ENCODE measurements at regions not wholly inside any gene's neighbourhood (a gene's known extent, or its start where the extent isn't known, plus 50 kb on each side); places are given as distances from the start of the nearest gene placed in this dataset.

DNA sequence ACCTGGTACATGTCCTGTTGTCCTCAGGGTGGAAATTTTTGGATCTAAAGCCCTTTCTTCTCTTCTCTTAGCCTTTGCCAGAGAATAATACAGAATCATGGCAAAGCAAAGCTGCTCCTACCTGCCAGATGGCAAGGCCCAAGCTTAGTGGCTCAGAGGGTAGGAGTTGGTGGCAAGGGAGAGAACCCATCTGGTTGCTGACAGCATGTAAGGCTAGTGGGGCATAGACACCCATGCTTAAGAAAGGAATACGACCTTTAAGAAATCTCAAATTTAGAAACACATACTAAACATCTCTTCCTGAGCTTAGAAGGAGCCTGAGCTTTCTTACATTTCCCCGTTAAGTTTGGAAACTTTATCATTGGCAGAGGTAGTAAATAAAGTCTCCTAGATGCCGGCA lies 395.0 kb upstream of the SOX9 start:
- intact Hi-C loops (cut with DNase I) = no loop called here
- ATAC-seq (no peak), DNase-seq (no peak)

DNA sequence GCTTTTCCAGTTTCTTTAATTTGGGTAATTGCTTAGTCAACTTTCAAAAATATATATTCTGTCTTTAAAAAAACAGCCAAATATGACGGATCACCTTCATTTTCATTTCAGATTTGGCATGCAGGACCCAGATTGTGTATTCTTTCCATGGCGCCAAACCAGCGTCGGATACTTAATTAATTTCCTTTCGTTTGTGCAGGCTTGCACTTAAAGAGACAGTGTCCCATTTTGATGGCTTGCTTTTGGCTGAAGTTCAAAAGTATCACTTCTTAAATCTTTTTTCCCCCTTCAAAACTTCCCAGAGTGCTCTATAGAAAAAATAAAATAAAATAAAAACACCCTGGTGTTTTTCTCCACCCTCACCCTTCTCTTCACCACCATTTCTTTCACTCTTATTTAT lies 394.5 kb upstream of the SOX9 start:
- DNase-seq = no peak
- intact Hi-C loops (cut with DNase I) = no loop called here
- no peak for ATAC-seq

DNA sequence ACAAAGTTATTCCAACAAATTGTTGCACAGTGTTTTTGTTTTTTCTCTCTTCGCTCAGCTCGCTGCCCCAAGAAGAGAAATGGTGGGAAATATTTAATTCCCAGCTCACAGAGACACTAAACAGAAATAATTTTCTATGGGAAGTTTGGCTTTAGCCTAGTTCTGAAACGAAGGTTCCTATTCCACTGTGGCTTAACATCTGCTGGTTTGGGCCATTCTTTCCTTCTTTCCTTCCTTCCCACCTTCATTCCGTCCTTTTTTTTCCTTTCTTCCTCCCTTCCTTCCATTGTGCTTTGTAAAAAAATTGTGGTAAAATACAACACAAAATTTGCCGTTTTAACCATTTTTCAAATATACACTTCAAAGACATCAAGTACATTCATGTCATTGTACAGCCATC lies 393.5 kb upstream of the SOX9 start:
- no peak for ATAC-seq
- intact Hi-C loops (cut with DNase I) = no loop called here
- no peak for DNase-seq

DNA sequence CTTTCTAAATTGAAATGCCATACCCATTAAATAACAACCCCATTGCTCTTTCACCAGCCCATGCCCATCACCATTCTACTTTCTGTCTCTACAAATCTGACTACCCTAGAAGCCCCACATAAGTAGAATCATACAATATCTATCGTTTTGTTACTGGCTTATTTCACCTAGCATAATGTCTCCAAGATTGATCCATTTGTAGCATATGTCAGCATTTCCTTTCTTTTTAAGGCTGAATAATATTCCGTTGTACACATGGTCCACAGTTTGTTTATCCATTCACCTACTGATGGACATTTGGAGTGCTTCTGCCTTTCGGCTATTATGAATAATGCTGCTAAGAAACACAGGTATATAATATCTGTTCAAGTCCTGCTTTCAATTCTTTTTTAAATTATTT lies 393.1 kb upstream of the SOX9 start:
- DNase-seq (no peak), ATAC-seq (no peak)
- intact Hi-C loops (cut with DNase I) = no loop called here

DNA sequence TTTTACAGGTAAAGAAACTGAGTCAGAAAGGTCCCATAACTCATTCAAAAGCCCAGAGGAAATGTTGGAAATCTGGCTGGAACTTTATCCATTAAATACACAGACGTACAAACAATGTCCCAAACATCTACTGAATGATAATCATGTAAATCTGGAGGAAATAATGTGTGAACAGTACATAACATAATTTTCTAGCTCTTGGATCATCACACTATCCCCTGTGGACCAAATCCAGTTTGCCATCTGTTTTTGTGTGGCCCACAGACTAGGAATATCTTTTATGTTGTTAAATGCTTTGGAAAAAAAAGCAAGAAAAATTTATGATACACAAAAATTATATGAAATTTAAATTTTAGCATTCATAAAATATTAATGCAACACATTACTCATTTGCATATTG lies 389.9 kb upstream of the SOX9 start:
- ATAC-seq (no peak), DNase-seq (no peak)
- intact Hi-C loops (cut with DNase I) = no loop called here

DNA sequence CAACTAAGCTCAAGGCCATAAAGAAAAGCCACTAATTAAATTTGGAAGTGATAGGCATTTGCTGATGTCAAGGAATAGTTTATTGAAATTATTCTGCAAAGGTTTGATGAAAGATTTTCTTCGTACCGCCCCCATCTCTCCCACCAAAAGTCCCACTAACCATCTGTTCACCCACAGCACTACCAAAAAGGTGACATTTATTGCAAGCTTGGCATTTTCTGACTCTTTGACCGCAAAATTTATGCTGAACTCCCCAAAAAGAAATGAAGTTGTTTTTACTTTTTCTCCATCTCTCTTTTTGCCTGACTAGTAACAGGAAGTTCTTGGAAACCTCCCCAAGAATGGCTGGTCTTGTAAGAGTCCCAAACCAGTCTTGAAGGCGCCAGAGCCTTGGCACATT lies 384.9 kb upstream of the SOX9 start:
- DNase-seq (no peak), ATAC-seq (no peak)
- intact Hi-C loops (cut with DNase I) = no loop called here

DNA sequence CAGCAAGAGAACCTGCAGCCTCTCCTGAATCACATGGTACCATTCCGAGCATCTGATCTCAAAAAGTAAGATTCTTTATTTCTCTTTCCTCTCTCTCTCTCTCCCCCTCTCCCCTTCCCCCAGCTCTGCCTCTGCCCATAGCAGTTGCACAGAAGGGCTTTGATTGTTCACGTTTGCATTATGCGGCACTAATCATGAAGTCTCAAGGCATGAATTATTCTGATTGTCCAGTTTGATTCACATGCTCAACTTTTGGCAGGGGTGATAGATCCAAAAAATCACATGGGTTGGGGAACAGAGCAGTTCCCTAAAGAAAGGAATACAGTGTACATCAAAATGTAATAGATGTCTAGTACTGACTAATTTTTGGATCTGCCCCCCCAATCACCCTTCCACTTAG lies 380.0 kb upstream of the SOX9 start:
- no peak for ATAC-seq
- DNase-seq = no peak
- intact Hi-C loops (cut with DNase I) = no loop called here

DNA sequence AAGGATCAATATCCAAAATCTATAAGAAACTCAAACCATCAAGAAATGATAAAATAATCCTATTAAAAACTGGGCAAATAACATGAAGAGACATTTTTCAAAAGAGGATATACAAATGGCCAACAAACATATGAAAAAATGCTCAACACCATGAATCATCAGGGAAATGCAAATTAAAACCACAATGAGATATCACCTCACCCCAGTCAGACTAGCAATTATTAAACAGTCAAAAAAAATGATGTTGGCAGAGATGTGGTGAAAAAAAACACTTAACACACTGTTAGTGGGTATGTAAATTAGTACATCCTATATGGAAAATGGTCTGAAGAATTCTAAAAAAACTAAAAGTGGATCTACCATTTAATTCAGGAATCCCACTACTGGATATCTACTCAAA lies 379.0 kb upstream of the SOX9 start:
- intact Hi-C loops (cut with DNase I) = no loop called here
- DNase-seq (no peak), ATAC-seq (no peak)

DNA sequence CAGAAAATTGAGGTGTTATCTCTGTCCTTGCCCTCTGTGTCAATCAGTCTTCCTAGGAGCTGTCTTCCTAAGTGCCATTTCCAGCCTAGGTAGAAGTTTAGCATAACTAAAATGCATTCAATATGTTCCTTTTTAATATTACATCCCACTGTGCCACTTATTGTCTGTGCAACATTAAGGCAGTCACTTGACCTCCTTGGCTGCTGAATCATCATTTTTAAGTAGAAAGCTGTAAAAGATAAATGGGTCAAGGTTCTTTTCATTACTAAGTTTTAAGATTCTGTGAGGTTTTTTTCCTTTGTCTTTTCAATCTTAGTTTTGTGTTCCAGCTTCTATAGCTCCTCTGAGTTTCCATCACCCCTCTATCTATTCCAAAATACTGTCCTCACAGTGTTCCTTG lies 371.9 kb upstream of the SOX9 start:
- intact Hi-C loops (cut with DNase I) = no loop called here
- ATAC-seq (no peak), DNase-seq (no peak)

DNA sequence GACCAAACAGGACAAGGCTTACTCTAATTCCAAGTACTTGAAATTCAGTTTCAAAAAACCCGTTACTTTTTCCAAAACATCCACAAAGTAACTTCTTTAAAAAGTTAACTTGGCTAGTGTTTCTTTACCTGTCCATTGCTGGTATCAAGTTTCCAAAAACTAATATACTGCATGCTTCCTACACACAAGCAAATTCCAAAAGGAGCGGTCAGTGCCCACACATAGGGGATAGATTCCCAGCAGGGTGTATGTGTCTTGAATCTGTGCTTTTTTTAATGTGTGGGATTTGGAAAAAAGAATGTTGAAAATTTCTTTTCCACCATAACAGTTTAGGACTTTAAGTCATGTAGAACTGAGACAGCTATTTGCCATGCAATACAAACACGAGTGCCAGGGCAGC lies 367.8 kb upstream of the SOX9 start:
- intact Hi-C loops (cut with DNase I) = no loop called here
- DNase-seq (no peak), ATAC-seq (no peak)

DNA sequence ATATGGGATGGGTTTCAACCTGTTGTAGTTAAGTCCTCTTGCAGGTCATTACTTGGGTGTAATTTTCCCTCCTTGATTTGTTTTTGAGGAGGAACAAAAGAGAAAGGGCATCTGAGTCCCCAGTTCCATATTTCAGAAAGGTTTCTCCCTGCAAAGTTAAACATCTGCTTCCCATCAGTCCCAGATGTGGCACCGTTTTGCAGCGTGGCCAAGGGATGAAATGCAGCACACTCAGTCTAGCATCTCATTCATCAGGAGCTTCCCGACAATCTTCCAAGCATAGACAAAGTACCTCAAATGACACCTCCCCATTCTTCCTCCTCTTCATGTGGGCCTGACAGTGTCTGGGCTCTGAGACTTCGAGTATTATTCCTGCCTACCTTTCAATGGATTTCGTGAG lies 363.7 kb upstream of the SOX9 start:
- intact Hi-C loops (cut with DNase I) = no loop called here
- ATAC-seq (no peak), DNase-seq (no peak)

DNA sequence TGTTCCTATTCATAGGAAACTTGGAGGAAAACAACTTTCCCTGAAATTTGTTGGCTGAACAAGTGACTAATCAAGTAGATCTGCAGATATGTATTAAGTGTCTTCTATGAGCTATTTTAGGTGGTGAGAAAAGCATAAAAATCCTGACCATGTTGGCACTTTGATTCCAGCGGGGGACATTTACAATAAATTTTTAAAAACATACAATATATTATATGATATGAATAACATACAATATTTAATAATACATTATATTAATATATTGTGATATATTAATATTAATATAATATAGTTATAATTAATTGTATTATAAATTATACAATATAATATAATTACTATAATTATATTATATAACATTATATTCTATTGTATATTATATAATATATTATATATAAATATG lies 362.9 kb upstream of the SOX9 start:
- intact Hi-C loops (cut with DNase I) = no loop called here
- ATAC-seq = no peak
- DNase-seq = no peak

DNA sequence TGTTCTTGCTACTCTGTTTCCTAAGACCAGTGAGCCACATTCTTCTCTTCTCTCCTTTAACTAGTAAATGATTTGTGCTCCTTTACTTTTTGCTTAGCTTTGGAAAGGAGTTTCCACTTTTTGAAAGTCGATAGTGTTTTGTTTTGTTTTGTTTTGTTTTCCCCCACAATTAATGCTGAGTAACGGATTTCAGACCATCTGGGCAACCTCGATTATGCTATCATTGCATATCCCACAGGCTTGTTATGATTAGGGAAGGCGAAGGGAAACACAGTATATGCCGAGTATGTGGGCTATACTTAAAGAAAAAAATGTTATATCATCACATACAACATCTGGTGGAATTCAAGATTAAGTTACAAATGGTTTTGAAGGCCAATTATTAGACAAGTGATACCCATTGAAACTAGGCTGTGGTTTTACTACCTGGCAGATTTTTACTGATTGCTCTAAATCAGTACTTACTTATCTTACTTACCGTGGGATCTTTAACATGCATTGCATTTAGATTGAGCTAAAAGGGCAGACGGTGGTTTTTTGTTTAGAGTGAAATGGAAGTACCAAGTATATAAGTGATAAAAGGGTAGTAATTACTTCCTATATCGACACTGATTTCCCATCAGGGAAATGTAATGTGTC lies 361.3 kb upstream of the SOX9 start:
- ATAC-seq = no peak
- intact Hi-C loops (cut with DNase I) = no loop called here
- DNase-seq = no peak

DNA sequence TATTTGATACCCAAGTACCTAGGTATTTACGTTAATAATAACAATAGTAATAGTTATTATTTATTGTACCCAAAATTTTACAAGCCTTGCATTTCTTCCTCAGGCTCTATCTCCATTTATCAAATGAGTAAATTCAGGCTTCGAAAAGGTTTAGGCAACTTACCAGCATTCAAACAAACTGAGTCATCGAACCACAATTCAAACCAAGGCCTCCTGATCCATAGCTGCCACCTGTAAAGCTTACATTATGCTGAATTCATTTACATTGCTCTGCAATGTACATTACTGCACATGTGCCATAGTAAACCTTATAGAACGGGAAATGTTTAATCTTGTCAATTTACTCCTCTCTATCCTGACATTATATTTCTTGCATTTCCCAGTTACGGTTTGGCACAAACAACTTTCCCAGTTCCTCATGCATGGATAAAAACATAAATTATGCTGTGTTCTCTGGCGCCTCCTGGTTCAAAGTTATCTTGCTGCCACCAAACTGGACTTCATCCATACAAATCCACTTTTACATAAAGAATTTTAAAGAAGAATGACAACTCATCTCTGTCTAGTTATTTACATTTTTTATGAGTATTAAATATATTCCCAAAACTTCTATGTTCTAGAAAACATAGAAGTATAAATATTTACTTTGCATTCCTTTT lies 360.6 kb upstream of the SOX9 start:
- intact Hi-C loops (cut with DNase I) = no loop called here
- DNase-seq (no peak), ATAC-seq (no peak)

DNA sequence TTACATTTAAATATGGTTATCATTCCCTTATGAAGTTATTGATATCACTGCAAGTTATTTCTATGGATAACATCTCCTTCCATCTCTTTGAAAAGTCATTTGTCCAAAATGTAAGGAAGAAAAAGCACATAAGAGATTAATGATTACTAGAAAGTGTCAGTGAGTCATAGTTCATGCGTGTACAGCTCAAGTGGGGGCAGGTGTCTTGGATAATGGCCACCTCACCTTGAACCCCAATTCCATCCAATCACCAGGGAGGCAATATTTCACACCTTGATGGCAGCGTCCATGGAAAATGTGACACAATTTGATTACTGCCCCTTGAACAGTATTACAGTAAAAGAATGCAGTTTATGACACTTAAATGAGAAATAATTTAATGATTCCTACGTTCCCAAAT lies 358.3 kb upstream of the SOX9 start:
- DNase-seq (no peak), ATAC-seq (no peak)
- intact Hi-C loops (cut with DNase I) = no loop called here

DNA sequence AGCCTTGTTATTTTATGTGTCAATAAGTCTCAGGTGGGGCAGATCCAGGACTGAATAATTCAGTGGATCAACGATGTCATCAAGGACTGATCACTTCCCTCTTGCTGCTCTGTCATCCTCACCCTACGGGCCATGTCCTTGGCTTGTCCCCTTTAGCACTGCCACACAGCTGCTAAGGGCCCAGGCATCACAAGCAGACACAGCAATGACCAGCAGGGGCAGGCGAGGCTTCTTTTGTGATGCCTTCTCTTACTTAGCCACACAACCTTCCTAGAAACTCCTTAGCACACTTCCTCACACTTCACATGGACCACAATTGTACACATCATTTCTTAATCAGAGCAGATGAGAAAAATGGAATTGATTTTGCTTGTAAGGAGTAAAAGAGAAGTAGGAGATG lies 356.3 kb upstream of the SOX9 start:
- intact Hi-C loops (cut with DNase I) = no loop called here
- no peak for DNase-seq
- ATAC-seq = no peak

DNA sequence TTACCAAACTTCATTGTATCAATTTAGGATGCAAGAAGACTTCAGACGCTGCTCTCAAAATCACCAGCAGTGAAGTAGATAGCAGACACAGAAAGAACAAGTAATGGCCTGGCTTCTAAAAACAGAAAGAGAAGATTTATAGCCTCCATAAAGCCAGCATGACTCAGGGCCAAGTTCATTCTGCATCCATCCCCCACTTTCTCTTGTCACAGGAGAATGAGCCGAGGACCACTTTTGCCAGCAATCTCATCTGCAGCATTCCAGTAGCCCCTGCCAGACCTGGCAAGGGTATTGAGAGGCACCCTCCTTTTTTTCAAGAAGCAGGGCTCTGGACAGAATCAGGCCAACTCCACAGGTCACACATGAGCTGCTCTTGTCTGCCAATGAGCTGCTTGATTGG lies 355.4 kb upstream of the SOX9 start:
- DNase-seq = no peak
- intact Hi-C loops (cut with DNase I) = no loop called here
- no peak for ATAC-seq

DNA sequence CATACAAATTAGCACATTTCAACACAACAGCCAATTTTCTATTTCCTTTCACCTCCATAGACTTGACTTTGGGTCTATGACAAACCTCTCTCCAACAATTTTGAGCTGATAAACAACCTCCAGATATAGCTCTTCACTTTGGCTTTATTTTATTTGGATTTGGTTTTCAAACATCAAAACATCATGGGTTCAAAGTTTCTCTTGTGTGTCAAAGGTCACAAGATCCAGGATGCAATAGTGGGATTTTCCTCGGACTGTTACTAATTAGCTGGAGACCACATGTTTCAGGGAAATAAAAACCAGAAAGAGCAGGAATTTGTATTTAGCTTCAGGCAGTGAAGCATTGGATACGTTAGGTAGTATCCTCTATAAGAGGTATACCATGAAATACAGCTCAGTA lies 351.0 kb upstream of the SOX9 start:
- intact Hi-C loops (cut with DNase I) = no loop called here
- ATAC-seq (no peak), DNase-seq (no peak)

DNA sequence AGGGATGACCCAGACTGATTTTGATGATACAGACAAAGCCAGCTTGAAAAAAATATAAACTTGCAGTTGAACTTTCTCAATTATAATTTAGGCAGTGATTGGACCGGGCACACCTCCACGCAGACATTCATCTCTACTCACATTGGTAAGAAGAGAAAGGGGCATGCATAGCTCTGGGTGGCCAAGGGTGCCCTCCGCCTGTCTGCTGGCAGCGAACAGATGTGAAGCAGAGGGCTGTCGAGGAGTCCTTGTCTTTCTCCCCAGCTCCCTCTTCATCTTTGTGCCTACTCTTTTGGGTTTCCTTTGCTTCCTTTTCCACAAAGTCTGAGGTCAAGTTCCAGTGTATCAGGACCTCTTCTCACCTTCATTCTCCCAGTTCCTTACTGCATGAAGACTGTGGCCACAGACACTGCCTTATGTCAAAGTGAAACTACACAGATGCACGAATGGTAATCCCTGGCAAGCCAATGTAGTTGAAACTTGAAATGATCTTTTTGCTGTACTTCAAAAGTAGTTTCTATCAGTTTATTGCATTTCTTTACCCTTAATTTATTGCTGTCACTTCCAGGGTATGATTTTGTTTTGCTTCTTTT lies 343.7 kb upstream of the SOX9 start:
- no peak for DNase-seq
- intact Hi-C loops (cut with DNase I) = no loop called here
- ATAC-seq = no peak

DNA sequence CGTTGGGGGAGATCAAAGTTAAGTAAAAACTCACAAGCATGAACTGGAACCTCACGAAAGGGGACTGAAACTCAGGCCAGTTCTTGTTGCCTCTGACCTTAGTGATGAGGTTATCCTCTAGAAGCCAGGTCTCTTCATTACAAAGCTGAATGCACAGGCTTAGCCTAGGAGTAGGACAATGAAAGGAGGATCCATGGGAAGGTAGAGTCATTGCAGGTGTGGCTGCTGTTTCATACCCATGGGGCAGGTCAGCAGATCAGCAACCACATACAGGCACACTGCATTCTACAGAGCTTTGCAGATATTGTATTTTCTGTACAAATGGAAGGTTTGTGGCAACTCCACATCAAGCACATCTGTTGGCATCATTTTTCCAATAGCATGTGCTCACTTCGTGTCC lies 341.3 kb upstream of the SOX9 start:
- intact Hi-C loops (cut with DNase I) = no loop called here
- ATAC-seq (no peak), DNase-seq (no peak)

DNA sequence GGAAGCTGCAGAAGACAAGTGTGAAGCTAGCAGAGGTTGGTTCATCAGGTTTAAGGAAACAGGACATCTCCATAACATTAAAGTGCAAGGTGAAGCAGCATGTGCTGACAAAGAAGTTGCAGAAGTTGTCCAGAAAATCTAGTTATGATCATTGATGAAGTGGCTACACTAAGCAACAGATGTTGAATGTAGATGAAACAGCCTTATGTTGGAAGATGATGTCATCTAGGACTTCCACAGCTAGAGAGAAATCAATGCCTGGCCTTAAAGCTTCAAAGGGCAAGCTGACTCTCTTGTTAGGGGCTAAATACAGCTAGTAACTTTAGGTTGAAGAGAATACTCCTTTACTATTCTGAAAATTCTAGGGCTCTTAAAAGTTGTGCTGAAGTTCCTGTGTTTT lies 340.2 kb upstream of the SOX9 start:
- intact Hi-C loops (cut with DNase I) = no loop called here
- no peak for ATAC-seq
- DNase-seq = no peak
